GM18520 (cell line): ENCODE measurements at regions not wholly inside any gene's neighbourhood (a gene's known extent, or its start where the extent isn't known, plus 50 kb on each side); places are given as distances from the start of the nearest gene placed in this dataset.
"Not testable (repeated sequence)": the region's sequence is repeated elsewhere in the genome, so short reads cannot be mapped to it uniquely, and the experiment has no call there.

Experiments used
- ATAC-seq: cut with Tn5 transposase; IDR thresholded peaks from one replicate; pipeline ENCODE4 v1.9.1; 2021; ENCODE audit not compliant: unreplicated experiment

DNA sequence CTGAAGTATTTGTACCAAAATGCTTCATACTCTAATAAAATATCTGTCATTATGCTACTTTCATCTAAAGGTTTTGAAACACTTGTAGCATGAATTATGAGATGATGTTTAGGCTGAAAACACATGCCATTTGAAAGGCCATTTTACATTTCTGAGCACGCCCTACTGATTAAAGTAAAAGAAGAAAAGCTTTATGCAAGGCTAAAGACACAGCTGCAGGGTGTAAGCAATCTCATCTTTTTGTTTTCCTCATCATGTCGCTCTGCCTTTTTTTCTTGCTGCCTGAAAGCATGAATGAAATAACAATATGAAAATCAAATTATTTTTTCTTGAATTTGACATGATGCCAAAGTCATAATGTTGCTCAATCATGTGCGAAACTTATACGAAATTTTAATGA lies 148.6 kb upstream of the ARG1 start:
- ATAC-seq, result no peak

DNA sequence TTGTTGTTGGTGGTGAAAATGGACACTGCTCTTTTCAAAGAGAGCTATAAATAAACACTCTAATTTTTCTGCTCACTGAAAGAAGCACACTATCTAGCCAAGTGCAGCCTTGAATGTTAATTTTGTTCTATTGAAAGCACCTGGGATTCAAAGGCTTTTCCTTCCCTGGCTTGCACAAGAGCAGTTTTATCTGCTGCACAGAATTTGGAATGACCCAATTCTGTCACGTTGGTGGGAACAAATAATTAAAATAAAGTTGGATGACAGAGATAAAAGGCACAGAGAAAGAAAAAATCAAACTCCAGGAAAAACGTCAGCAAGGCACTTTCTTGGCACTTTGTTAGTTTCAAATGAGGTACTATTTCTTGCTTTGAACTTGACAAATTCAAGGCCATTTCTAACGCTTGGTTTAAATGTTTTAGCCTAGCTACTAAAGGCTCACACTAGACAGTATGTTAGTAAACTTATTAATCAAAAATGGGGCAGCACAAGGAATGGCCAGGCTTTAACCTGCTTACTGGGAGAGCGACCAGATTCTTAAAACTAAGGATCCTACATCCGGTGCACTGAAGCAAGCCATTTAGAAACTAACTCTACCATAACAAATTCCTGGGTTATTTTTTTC lies 145.5 kb upstream of the ARG1 start:
- no peak for ATAC-seq

DNA sequence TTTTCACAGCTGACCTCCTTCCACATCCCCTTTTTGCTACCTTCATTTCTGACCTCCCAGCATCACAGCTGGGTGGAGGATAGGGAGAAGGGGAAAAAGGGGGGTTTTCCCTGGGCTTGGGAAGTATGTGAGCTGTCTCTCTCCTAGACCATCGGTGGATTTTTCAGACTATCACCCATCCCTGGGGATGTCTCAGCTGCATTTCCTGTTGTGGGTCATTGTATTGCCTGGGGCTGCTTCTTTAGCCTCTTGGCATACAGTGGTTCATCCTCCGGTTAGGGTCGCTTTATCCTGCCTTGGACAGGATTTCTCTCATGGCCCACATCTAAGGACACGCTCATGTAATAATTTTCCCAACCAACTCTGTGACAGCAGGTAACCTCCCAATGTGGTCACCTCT lies 142.5 kb upstream of the ARG1 start:
- ATAC-seq, result no peak

- no peak for ATAC-seq
Observed at GRCh38 chr6:131431718-131432117, 141.3 kb upstream of the ARG1 start.

DNA sequence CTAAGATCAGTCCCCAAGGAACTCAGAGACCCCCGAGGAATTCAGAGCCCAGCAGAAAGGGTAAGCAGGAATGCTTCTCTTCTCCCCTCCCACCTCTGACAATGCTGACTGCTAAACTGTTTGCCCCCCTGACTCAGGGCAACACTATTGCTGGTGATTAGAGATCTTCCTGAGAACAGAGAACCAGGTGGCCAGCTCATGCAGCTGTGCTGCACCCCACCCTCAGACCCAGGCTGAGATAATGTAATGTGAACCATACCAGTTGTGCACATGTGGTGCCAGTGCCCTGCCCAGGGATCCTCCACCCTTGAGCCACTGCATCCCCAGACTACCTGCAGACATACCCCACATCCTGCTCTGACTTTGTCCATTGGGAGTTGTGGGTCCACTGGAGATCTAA lies 139.1 kb upstream of the ARG1 start:
- ATAC-seq, result no peak

GRCh38 chr6:131436358-131436757 lies 136.7 kb upstream of the ARG1 start:
- ATAC-seq, result no peak

- ATAC-seq, result no peak
Observed at GRCh38 chr6:131443014-131443413, 130.0 kb upstream of the ARG1 start.

- no peak for ATAC-seq
Observed at GRCh38 chr6:131443514-131443913, 129.5 kb upstream of the ARG1 start.

DNA sequence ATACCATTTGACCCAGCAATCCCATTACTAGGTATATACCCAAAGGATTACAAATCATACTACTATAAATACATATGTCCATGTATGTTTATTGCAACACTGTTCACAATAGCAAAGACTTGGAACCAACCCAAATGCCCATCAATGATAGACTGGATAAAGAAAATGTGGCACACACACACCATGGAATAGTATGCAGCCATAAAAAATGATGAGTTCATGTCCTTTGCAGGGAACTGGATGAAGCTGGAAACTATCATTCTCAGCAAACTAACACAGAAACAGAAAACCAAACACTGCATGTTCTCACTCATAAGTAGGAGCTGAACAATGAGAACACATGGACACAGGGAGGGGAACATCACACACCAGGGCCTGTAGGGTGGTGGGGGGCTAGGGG lies 127.7 kb upstream of the ARG1 start:
- ATAC-seq, result not testable (repeated sequence)

- ATAC-seq, result no peak
Observed at GRCh38 chr6:131450861-131451260, 122.2 kb upstream of the ARG1 start.

DNA sequence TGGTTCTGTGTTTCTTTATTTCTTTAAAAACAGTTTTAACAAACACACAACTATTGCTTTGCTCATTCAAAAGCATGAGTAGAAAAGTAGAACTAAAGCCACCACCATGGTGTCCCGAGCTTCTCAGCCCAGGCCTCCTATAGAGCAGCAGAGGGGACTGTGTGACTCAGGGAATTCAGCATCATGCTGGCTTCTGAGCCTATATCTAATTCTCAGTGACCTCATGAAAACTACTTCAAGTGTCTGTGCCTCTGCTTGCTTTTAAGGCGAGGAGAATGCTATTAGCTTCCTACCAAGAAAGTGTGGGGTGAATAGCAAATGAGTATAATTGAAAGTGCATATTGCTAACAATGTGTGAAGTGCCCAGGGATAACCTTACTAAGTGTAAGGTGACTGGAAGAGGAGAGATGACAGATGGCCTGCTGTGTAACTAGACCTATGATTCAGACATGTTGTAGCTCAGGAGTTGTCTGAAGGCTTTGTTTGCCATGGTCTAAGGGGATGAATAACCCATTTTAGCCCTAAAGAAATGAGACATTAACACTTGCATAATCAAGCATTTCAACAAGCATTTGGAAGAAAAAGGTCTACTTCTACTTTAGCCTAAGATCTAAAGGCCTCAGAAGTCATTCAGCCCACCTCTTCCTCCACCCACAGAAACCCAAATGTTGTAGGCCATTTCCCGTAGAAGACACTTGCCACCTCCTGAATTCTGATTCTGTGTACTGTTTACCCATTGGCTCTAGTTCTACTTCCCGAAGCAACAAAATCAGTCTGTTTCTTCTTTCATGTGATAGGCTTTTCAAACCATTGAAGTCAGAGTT lies 121.5 kb upstream of the ARG1 start:
- no peak for ATAC-seq

- no peak for ATAC-seq
Observed at GRCh38 chr6:131453803-131454202, 119.2 kb upstream of the ARG1 start.

DNA sequence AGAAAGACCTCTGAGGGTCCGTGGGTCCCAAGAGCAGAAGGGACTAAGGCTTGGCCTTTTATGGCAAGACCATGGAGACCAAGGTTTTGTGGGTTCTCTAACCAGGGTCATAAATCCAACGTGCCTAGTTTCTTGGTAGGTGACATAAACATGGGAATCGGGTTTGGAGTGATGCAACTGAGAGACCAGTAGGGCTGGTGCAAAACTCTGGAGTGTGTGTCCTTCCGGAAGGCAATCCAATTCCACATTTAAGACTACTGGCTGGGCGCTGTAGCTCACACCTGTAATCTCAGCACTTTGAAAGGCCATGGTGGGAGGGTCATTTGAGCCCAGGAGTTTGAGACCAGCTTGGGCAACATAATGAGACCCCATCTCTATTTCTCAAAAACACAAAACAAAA lies 116.5 kb upstream of the ARG1 start:
- ATAC-seq, result no peak

DNA sequence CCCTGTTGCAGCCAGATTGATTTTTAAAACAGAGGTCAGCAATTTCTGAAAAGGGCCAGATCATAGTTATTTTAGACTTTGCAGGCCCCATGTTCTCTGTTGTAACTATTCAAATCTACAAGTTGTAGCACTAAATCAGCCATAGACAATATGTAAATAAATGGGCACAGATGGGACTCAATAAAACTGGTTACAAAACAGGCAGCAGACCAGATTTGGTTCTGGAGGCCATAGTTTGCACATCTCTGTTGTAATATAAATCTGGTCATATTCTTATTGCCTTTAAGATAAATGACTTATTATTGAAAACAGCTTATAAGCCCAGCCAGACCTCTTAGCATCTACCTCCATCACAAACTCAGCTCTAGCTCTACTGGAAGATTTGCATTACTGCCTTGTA lies 114.0 kb upstream of the ARG1 start:
- no peak for ATAC-seq

DNA sequence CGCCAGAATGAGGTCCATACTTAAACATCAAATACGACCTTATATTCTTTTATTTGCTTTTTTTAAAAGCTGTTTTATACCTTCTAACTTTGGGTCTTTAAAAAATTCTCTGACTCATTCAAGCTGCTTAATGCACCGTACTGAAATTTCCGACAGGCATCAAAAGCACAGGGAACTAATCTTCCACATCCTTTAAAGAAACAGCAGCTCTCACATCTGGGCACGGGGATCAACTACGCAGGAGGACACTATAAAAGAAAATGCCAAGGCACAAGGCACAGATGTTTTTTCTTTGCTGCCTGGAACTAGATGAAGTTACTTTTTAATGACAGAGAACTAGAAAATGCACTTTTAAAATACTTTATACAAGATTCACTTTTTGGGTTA lies 112.4 kb upstream of the ARG1 start:
- ATAC-seq, result no peak

DNA sequence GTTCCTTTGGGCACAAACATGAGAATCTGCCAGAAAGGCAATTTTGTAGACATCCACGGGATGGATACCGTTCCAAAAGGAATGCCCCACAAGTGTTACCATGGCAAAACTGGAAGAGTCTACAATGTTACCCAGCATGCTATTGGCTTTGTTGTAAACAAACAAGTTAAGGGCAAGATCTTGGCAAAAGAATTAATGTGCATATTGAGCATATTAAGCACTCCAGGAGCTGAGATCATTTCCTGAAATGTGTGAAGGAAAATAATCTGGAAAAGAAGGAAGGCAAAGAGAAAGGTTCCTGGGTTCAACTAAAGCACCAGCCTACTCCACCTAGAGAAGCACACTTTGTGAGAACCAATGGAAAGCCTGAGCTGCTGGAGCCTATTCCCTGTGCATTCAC lies 103.9 kb upstream of the ARG1 start:
- no peak for ATAC-seq

GRCh38 chr6:131470534-131470933 lies 102.5 kb upstream of the ARG1 start:
- ATAC-seq, result no peak

DNA sequence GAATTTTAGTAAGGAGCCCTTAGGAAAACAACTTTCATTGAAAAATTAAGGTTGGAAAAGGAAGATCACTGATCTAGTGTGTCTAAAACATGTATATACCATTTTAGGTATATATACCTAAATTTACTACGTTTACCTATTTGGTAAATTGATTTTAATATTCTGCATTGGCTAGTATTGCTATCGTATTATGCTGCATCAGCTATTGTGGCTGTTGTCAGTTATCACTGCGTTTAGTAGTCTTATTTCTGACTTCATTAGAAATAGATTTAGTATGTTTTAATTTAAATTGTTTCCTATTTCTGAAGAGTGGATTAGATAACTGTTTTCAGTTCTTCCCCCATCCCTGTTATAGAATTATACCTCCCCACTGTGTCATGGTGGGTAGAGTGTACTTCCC lies 101.7 kb upstream of the ARG1 start:
- ATAC-seq, result no peak

GRCh38 chr6:131473303-131473702 lies 99.7 kb upstream of the ARG1 start:
- ATAC-seq, result not testable (repeated sequence)

DNA sequence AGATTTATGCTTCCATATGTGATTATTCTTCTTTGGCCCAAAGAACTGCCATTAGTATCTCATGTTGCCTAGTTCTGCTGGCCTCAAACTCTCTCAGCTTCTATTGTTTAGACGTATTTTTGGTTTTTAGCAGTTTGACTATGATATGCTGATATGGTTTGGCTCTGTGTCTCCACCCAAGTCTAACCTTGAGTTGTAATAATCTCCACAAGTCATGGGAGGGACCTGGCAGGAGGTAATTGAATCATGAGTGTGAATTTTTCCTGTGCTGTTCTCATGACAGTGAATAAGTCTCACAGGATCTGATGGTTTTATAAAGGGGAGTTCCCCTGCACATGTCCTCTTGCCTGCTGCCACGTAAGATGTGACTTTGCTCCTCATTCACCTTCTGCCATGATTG lies 96.7 kb upstream of the ARG1 start:
- ATAC-seq, result no peak

- ATAC-seq, result not testable (repeated sequence)
Observed at GRCh38 chr6:131478740-131479211, 94.2 kb upstream of the ARG1 start.

DNA sequence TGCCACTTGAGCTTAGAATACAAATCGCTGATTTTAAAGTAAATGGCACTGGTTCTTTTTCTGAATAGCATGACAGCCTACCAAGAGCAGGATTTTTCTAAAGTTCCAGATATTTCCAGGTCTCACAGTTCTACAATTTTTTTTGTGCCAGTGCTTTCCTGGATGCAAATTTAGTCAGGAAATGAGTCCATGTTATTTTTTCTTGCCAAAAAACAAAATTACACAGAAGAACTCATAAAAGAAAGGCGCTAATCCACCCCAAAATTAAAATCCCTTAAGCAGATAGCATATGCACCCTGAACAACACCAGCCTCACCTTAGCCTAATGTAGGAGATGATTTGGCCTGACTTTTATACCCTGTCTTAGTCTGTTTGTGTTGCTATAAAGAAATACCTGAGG lies 86.4 kb upstream of the ARG1 start:
- no peak for ATAC-seq

DNA sequence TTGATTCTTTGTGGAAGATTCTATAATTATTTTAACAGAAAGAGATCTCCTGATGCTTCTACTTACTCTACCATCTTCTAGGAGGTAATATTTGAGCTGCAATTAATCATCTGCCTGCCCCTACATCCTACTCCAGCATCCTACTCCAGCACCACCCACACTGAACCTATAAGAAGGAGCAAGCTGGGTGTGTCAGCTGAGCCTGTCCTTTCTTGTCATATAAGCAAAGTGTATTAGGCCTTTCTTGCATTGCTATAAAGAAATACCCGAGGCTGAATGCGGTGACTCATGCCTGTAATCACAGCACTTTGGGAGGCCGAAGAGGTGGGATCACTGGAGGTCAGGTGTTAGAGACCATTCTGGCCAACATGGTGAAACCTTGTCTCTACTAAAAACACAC lies 84.2 kb upstream of the ARG1 start:
- no peak for ATAC-seq
